Liver (tissue), 8 donors: ENCODE measurements at regions not wholly inside any gene's neighbourhood (a gene's known extent, or its start where the extent isn't known, plus 50 kb on each side); places are given as distances from the start of the nearest gene placed in this dataset.

ENCODE experiments used
- DNase-seq: peaks from one replicate; pipeline ENCODE4 v3.0.0-alpha.2; 2017; ENCODE audit warnings: low spot score
- H3K27ac ChIP-seq, 2 donors: one replicate each; pipeline ENCODE4 v1.7.0; 2013; ENCODE audit warnings: inconsistent platforms in 2 of 2, low read length in 2 of 2, control low read depth in 1 of 2, low read depth in 1 of 2, mild to moderate bottlenecking in 1 of 2
- H3K27me3 ChIP-seq, 4 donors: one replicate each; pipeline versions ENCODE4 v1.6.1 to v1.7.0; 2013; ENCODE audit warnings: low read length in 3 of 4, inconsistent platforms in 1 of 4, mild to moderate bottlenecking in 1 of 4, moderate library complexity in 1 of 4; ENCODE audit not compliant: control insufficient read depth in 4 of 4, insufficient read depth in 4 of 4
- H3K36me3 ChIP-seq, 4 donors: one replicate each; pipeline versions ENCODE4 v1.6.1 to v1.7.0; 2013; ENCODE audit warnings: low read length in 3 of 4, mild to moderate bottlenecking in 3 of 4, low read depth in 1 of 4, moderate library complexity in 1 of 4; ENCODE audit not compliant: control insufficient read depth in 4 of 4, insufficient read depth in 3 of 4
- H3K4me1 ChIP-seq, 4 donors: one replicate each; pipeline versions ENCODE4 v1.6.1 to v1.7.0; 2013; ENCODE audit warnings: low read length in 3 of 4, mild to moderate bottlenecking in 3 of 4, moderate library complexity in 1 of 4; ENCODE audit not compliant: control insufficient read depth in 4 of 4, insufficient read depth in 4 of 4
- H3K4me3 ChIP-seq, 3 donors: one replicate each; pipeline versions ENCODE4 v1.6.1 to v1.7.0; 2013; ENCODE audit warnings: low read length in 3 of 3, control low read depth in 1 of 3, low read depth in 1 of 3, mild to moderate bottlenecking in 1 of 3
- H3K9ac ChIP-seq, 2 donors: one replicate each; pipeline ENCODE4 v1.7.0; 2013; ENCODE audit warnings: low read length in 2 of 2, mild to moderate bottlenecking in 2 of 2, moderate library complexity in 2 of 2, control low read depth in 1 of 2, low read depth in 1 of 2
- H3K9me3 ChIP-seq, 4 donors: one replicate each; pipeline versions ENCODE4 v1.6.1 to v1.7.0; 2013; ENCODE audit warnings: low read length in 3 of 4; ENCODE audit not compliant: control insufficient read depth in 4 of 4
- EGR1 ChIP-seq, 2 donors: IDR thresholded peaks; 2 replicates each; pipeline ENCODE4 v1.6.1; 2016 to 2018; ENCODE audit warnings: antibody characterized with exemption in 2 of 2, low read depth in 2 of 2
- FOXA2 ChIP-seq: IDR thresholded peaks from 2 replicates; pipeline ENCODE4 v1.6.1; 2016; ENCODE audit warnings: antibody characterized with exemption
- GABPA ChIP-seq, 2 donors: IDR thresholded peaks in 1 of 2; conservative IDR thresholded peaks in 1 of 2; 2 replicates each; pipeline ENCODE4 v1.6.1; 2016; ENCODE audit warnings: antibody characterized with exemption in 2 of 2, mild to moderate bottlenecking in 1 of 2, moderate library complexity in 1 of 2
- HNF4A ChIP-seq, 2 donors: conservative IDR thresholded peaks; 2 replicates each; pipeline ENCODE4 v1.6.1; 2016; ENCODE audit warnings: antibody characterized with exemption in 2 of 2, mild to moderate bottlenecking in 2 of 2
- HNF4G ChIP-seq: IDR thresholded peaks from 2 replicates; pipeline ENCODE4 v1.6.1; 2016; ENCODE audit warnings: antibody characterized with exemption
- JUND ChIP-seq, 2 donors: IDR thresholded peaks; 2 replicates each; pipeline ENCODE4 v1.6.1; 2016; ENCODE audit warnings: antibody characterized with exemption in 2 of 2
- NR2F2 ChIP-seq: IDR thresholded peaks from 2 replicates; pipeline ENCODE4 v1.6.1; 2016; ENCODE audit warnings: antibody characterized with exemption
- RAD21 ChIP-seq, 2 donors: IDR thresholded peaks; 2 replicates each; pipeline ENCODE4 v1.6.1; 2016; ENCODE audit warnings: antibody characterized with exemption in 2 of 2, mild to moderate bottlenecking in 2 of 2
- RXRA ChIP-seq, 2 donors: IDR thresholded peaks; 2 replicates each; pipeline ENCODE4 v1.6.1; 2017 to 2018; ENCODE audit warnings: antibody characterized with exemption in 2 of 2, mild to moderate bottlenecking in 1 of 2
- TAF1 ChIP-seq: conservative IDR thresholded peaks from 2 replicates; pipeline ENCODE4 v1.6.1; 2016; ENCODE audit warnings: antibody characterized with exemption, mild to moderate bottlenecking
- YY1 ChIP-seq: IDR thresholded peaks from 2 replicates; pipeline ENCODE4 v1.6.1; 2016; ENCODE audit warnings: antibody characterized with exemption, mild to moderate bottlenecking
- WGBS: extraction: QIAGEN DNeasy Blood & Tissue Kit; methylation state at CpG from one replicate; pipeline ENCODE4 v1.1.7; 2013; 5-methylcytosine and 5-hydroxymethylcytosine counted together
- TF ChIP-seq, protein P1 (sequence below): IDR thresholded peaks from 2 replicates; pipeline ENCODE4 v1.6.1; 2016; ENCODE audit warnings: antibody characterized with exemption, mild to moderate bottlenecking
- TF ChIP-seq, protein P2 (sequence below): IDR thresholded peaks from 2 replicates; pipeline ENCODE4 v1.6.1; 2016; ENCODE audit warnings: antibody characterized with exemption
- TF ChIP-seq, protein P3 (sequence below): fragments of 150-350 bp; IDR thresholded peaks from 2 replicates; pipeline ENCODE4 v1.5.1; 2017; ENCODE audit warnings: improper control_type of control experiment, low read depth, low read length; ENCODE audit not compliant: missing input control
- TF ChIP-seq, protein P4 (sequence below): IDR thresholded peaks from 2 replicates; pipeline ENCODE4 v1.6.1; 2016; ENCODE audit warnings: antibody characterized with exemption
- donor health status: healthy.
- donor health status: healthy.
- donor health status: healthy.
- donor health status: healthy.
- donor health status: healthy.

DNA sequence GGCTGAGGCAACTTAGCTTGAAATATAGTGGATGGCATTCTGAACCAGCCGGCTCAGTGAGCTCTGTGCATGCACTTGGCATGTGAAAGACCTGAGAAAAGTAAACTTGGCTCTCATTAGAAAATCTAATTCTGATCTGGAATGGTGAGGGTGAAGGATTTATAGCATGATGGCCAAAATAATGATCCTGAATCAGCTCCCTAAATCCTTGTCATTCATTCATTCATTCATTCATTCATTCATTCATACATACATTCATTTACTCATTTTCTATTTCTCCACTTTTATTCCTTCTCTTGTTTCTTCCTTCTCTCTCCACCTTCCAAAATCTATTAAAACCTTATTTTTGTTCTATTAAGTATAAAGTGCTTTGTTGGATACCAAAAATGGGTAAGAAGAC lies 681.1 kb downstream of the DHX35 start (continued):
- TF ChIP-seq, protein P1, sequence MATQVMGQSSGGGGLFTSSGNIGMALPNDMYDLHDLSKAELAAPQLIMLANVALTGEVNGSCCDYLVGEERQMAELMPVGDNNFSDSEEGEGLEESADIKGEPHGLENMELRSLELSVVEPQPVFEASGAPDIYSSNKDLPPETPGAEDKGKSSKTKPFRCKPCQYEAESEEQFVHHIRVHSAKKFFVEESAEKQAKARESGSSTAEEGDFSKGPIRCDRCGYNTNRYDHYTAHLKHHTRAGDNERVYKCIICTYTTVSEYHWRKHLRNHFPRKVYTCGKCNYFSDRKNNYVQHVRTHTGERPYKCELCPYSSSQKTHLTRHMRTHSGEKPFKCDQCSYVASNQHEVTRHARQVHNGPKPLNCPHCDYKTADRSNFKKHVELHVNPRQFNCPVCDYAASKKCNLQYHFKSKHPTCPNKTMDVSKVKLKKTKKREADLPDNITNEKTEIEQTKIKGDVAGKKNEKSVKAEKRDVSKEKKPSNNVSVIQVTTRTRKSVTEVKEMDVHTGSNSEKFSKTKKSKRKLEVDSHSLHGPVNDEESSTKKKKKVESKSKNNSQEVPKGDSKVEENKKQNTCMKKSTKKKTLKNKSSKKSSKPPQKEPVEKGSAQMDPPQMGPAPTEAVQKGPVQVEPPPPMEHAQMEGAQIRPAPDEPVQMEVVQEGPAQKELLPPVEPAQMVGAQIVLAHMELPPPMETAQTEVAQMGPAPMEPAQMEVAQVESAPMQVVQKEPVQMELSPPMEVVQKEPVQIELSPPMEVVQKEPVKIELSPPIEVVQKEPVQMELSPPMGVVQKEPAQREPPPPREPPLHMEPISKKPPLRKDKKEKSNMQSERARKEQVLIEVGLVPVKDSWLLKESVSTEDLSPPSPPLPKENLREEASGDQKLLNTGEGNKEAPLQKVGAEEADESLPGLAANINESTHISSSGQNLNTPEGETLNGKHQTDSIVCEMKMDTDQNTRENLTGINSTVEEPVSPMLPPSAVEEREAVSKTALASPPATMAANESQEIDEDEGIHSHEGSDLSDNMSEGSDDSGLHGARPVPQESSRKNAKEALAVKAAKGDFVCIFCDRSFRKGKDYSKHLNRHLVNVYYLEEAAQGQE = no peak
- TF ChIP-seq EGR1 (IDR thresholded peaks at IDR 0.05; ENCODE audit: low read depth in 2 of 2) (no peak), JUND (IDR thresholded peaks at IDR 0.05) (no peak)
- TF ChIP-seq, protein P2, sequence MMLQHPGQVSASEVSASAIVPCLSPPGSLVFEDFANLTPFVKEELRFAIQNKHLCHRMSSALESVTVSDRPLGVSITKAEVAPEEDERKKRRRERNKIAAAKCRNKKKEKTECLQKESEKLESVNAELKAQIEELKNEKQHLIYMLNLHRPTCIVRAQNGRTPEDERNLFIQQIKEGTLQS = no peak

DNA sequence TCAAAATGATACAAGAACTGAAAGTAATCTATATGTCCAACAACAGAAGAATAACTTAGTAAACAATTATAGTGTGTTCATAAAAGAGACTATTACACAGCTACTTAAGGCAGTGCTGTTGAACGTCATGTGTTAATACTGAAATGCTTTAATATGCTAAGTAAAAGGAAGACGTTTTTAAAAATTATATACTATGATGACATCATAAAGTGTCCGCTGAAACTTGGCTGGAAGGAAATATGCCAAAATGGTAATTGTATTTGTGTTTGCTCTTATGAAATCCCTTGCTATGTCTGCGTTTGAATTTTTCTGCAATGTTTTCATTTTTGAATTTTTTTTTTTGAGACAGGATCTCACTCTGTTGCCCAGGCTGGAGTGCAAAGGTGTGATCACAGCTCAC lies 679.3 kb downstream of the DHX35 start:
- Histone ChIP-seq H3K4me1 (peaks cover 0 to 2% (median 0%) of the 10 kb centered on the region in 4 donors), H3K9me3 (no peaks in the 10 kb centered on the region), H3K27me3 (no peaks in the 10 kb centered on the region), H3K4me3 (no peak overlapping the region), H3K9ac (no peak overlapping the region), H3K27ac (no peak overlapping the region), H3K36me3 (no peaks in the 10 kb centered on the region)
- DNase-seq = no peak
- WGBS = 79% methylated on average over 4 of the region's 4 CpGs
- no peak for TF ChIP-seq TAF1
- TF ChIP-seq YY1 = no peak
- no peak for TF ChIP-seq RXRA (IDR thresholded peaks at IDR 0.05)
- TF ChIP-seq NR2F2 = no peak
- TF ChIP-seq EGR1 (IDR thresholded peaks at IDR 0.05; ENCODE audit: low read depth in 2 of 2) = no peak
- TF ChIP-seq, protein P3, sequence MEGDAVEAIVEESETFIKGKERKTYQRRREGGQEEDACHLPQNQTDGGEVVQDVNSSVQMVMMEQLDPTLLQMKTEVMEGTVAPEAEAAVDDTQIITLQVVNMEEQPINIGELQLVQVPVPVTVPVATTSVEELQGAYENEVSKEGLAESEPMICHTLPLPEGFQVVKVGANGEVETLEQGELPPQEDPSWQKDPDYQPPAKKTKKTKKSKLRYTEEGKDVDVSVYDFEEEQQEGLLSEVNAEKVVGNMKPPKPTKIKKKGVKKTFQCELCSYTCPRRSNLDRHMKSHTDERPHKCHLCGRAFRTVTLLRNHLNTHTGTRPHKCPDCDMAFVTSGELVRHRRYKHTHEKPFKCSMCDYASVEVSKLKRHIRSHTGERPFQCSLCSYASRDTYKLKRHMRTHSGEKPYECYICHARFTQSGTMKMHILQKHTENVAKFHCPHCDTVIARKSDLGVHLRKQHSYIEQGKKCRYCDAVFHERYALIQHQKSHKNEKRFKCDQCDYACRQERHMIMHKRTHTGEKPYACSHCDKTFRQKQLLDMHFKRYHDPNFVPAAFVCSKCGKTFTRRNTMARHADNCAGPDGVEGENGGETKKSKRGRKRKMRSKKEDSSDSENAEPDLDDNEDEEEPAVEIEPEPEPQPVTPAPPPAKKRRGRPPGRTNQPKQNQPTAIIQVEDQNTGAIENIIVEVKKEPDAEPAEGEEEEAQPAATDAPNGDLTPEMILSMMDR = no peak
- no peak for TF ChIP-seq HNF4A (conservative IDR thresholded peaks at IDR 0.05)
- TF ChIP-seq GABPA (IDR thresholded peaks at IDR 0.05 in 1 of 2, conservative IDR thresholded peaks at IDR 0.05 in 1 of 2) = no peak
- no peak for TF ChIP-seq HNF4G
- no peak for TF ChIP-seq FOXA2
- TF ChIP-seq, protein P1 = no peak
- TF ChIP-seq RAD21 (IDR thresholded peaks at IDR 0.05) = no peak
- TF ChIP-seq, protein P4, sequence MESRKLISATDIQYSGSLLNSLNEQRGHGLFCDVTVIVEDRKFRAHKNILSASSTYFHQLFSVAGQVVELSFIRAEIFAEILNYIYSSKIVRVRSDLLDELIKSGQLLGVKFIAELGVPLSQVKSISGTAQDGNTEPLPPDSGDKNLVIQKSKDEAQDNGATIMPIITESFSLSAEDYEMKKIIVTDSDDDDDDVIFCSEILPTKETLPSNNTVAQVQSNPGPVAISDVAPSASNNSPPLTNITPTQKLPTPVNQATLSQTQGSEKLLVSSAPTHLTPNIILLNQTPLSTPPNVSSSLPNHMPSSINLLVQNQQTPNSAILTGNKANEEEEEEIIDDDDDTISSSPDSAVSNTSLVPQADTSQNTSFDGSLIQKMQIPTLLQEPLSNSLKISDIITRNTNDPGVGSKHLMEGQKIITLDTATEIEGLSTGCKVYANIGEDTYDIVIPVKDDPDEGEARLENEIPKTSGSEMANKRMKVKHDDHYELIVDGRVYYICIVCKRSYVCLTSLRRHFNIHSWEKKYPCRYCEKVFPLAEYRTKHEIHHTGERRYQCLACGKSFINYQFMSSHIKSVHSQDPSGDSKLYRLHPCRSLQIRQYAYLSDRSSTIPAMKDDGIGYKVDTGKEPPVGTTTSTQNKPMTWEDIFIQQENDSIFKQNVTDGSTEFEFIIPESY = no peak
- TF ChIP-seq JUND (IDR thresholded peaks at IDR 0.05) = no peak
